ENCODE measurements at regions not wholly inside any gene's neighbourhood (a gene's known extent, or its start where the extent isn't known, plus 50 kb on each side); places are given as distances from the start of the nearest gene placed in this dataset.

DNA sequence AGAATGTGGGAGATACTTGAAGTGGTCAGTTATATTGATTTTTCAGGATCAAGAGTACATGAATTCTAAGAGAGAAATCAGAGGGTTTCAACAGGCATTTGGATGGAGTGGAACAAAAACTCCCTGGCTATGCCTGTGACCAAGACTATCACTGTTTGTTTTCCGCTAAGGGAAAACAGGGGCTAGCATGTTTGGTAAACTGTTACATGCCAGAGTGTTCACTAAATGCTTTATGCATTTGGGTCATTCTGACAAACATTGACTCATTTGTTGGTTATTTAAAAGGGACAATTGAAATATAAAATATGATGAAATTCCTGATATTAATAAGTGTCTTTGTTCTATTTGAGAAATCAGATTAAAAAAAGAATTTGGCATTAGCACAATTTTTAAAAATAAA is 603.9 kb upstream of the KCNMB2 start:
- TF ChIP-seq POLR2AphosphoS5 (IDR thresholded peaks at IDR 0.05) (no peak), SMC3 (conservative IDR thresholded peaks at IDR 0.05; ENCODE audit: poor library complexity) (no peak), EZH2 (IDR thresholded peaks at IDR 0.05; ENCODE audit: borderline replicate concordance, insufficient read depth, low read length, poor library complexity, severe bottlenecking) (no peak), MXI1 (conservative IDR thresholded peaks at IDR 0.05; ENCODE audit: poor library complexity, severe bottlenecking) (no peak), RAD21 (conservative IDR thresholded peaks at IDR 0.05) (no peak), TAF1 (IDR thresholded peaks at IDR 0.05; ENCODE audit: low read depth) (no peak), EP300 (conservative IDR thresholded peaks at IDR 0.05; ENCODE audit: poor library complexity, severe bottlenecking) (no peak)
- TF ChIP-seq, protein P1, sequence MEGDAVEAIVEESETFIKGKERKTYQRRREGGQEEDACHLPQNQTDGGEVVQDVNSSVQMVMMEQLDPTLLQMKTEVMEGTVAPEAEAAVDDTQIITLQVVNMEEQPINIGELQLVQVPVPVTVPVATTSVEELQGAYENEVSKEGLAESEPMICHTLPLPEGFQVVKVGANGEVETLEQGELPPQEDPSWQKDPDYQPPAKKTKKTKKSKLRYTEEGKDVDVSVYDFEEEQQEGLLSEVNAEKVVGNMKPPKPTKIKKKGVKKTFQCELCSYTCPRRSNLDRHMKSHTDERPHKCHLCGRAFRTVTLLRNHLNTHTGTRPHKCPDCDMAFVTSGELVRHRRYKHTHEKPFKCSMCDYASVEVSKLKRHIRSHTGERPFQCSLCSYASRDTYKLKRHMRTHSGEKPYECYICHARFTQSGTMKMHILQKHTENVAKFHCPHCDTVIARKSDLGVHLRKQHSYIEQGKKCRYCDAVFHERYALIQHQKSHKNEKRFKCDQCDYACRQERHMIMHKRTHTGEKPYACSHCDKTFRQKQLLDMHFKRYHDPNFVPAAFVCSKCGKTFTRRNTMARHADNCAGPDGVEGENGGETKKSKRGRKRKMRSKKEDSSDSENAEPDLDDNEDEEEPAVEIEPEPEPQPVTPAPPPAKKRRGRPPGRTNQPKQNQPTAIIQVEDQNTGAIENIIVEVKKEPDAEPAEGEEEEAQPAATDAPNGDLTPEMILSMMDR (IDR thresholded peaks at IDR 0.05; ENCODE audit: poor library complexity, severe bottlenecking): no peak
- TF ChIP-seq, protein P2, sequence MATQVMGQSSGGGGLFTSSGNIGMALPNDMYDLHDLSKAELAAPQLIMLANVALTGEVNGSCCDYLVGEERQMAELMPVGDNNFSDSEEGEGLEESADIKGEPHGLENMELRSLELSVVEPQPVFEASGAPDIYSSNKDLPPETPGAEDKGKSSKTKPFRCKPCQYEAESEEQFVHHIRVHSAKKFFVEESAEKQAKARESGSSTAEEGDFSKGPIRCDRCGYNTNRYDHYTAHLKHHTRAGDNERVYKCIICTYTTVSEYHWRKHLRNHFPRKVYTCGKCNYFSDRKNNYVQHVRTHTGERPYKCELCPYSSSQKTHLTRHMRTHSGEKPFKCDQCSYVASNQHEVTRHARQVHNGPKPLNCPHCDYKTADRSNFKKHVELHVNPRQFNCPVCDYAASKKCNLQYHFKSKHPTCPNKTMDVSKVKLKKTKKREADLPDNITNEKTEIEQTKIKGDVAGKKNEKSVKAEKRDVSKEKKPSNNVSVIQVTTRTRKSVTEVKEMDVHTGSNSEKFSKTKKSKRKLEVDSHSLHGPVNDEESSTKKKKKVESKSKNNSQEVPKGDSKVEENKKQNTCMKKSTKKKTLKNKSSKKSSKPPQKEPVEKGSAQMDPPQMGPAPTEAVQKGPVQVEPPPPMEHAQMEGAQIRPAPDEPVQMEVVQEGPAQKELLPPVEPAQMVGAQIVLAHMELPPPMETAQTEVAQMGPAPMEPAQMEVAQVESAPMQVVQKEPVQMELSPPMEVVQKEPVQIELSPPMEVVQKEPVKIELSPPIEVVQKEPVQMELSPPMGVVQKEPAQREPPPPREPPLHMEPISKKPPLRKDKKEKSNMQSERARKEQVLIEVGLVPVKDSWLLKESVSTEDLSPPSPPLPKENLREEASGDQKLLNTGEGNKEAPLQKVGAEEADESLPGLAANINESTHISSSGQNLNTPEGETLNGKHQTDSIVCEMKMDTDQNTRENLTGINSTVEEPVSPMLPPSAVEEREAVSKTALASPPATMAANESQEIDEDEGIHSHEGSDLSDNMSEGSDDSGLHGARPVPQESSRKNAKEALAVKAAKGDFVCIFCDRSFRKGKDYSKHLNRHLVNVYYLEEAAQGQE (IDR thresholded peaks at IDR 0.05; ENCODE audit: borderline replicate concordance): no peak

DNA sequence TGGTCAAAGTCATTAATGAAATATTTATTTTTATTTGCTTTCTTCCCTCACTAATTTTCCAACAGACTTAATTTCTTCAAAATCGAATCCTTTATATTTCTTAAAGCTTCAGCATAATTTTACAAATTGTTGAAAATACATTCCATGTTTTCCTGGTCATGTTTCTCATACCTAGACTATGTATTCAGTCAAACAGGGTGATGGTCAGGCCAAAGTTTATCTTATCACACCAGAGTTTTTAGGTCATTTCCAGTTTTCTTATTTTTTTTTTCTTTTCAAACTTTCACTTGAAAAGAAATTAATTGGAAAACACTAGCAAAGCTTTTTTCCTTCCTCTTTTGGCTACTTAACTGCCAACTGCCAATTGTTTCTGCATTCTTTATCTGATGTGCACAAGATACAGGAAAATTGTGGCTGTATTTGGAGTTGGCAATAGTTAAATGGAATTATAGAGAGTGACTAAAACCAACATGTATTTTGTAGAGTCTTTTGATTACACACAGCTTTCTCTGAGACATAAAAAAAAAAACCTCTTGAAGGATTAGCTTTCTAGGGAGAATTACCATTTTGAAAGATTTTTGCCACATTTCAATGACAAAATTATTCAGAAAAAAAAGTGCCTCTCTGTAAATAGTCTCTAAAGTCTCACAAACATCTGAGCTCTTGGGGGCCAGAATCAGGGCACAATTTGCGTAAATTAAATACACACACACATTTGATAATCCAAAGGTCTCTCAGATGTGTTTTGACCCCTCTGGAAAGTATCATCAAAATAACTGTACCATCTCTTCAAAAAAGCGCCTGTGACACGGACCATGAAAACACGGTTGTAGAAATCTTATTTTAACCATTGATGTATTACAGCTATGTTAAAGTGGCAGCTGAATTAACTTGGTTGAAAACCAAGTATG is 603.2 kb upstream of the KCNMB2 start:
- Histone ChIP-seq H3K4me2 (ENCODE audit: low read length) (no peak overlapping the region), H3K9me2 (ENCODE audit: insufficient read depth, low read length) (no peaks in the 10 kb centered on the region), H3K79me2 (replicated peaks; ENCODE audit: insufficient read depth, low read length) (no peaks in the 10 kb centered on the region), H3K4me3 (ENCODE audit: low read length) (no peak overlapping the region), H3K9ac (ENCODE audit: low read length) (no peak overlapping the region), H3K27ac (ENCODE audit: low read length) (no peak overlapping the region), H4K20me1 (ENCODE audit: insufficient read depth) (no peaks in the 10 kb centered on the region), H3F3A (ENCODE audit: insufficient read depth, low read length, poor library complexity, severe bottlenecking) (no peaks in the 10 kb centered on the region), H3K27me3 (ENCODE audit: insufficient read depth, low read depth, low read length) (no peaks in the 10 kb centered on the region), H2AFZ (ENCODE audit: low read depth, low read length) (no peak overlapping the region), H3K9me3 (ENCODE audit: low read length) (no peaks in the 10 kb centered on the region), H3K36me3 (ENCODE audit: insufficient read depth, low read length) (no peaks in the 10 kb centered on the region)
- TF ChIP-seq EP300 (conservative IDR thresholded peaks at IDR 0.05; ENCODE audit: poor library complexity, severe bottlenecking): no peak
- TF ChIP-seq POLR2AphosphoS5 (IDR thresholded peaks at IDR 0.05): no peak
- TF ChIP-seq, protein P1 (IDR thresholded peaks at IDR 0.05; ENCODE audit: poor library complexity, severe bottlenecking): no peak
- no peak for TF ChIP-seq MXI1 (conservative IDR thresholded peaks at IDR 0.05; ENCODE audit: poor library complexity, severe bottlenecking)
- TF ChIP-seq SMC3 (conservative IDR thresholded peaks at IDR 0.05; ENCODE audit: poor library complexity): no peak
- TF ChIP-seq RAD21 (conservative IDR thresholded peaks at IDR 0.05): no peak
- no peak for TF ChIP-seq TAF1 (IDR thresholded peaks at IDR 0.05; ENCODE audit: low read depth)
- TF ChIP-seq, protein P2 (IDR thresholded peaks at IDR 0.05; ENCODE audit: borderline replicate concordance): no peak
- no peak for TF ChIP-seq EZH2 (IDR thresholded peaks at IDR 0.05; ENCODE audit: borderline replicate concordance, insufficient read depth, low read length, poor library complexity, severe bottlenecking)

More for the DNA sequence above, 603.9 kb upstream of the KCNMB2 start:
- no peaks in the 10 kb centered on the region for H3K27me3 ChIP-seq (ENCODE audit: insufficient read depth, low read depth, low read length)
- H3K9ac ChIP-seq (ENCODE audit: low read length): no peak overlapping the region
- no peak overlapping the region for H2AFZ ChIP-seq (ENCODE audit: low read depth, low read length)
- H3K27ac ChIP-seq (ENCODE audit: low read length): no peak overlapping the region
- no peaks in the 10 kb centered on the region for H3F3A ChIP-seq (ENCODE audit: insufficient read depth, low read length, poor library complexity, severe bottlenecking)
- no peak overlapping the region for H3K4me3 ChIP-seq (ENCODE audit: low read length)
- no peaks in the 10 kb centered on the region for H3K9me3 ChIP-seq (ENCODE audit: low read length)
- no peaks in the 10 kb centered on the region for H3K79me2 ChIP-seq (replicated peaks; ENCODE audit: insufficient read depth, low read length)
- H3K9me2 ChIP-seq (ENCODE audit: insufficient read depth, low read length): no peaks in the 10 kb centered on the region
- H3K36me3 ChIP-seq (ENCODE audit: insufficient read depth, low read length): no peaks in the 10 kb centered on the region
- no peak overlapping the region for H3K4me2 ChIP-seq (ENCODE audit: low read length)
- H4K20me1 ChIP-seq (ENCODE audit: insufficient read depth): no peaks in the 10 kb centered on the region

Measured in neural cell (in vitro differentiated cells).